ENCODE measurements at regions not wholly inside any gene's neighbourhood (a gene's known extent, or its start where the extent isn't known, plus 50 kb on each side); places are given as distances from the start of the nearest gene placed in this dataset.

- DNase-seq: no peak
Observed at GRCh38 chr3:177973241-177973840, 562.9 kb upstream of the KCNMB2 start.

GRCh38 chr3:177976241-177976640, 560.0 kb upstream of the KCNMB2 start:
- no peak for DNase-seq

GRCh38 chr3:177976866-177977265, 559.4 kb upstream of the KCNMB2 start:
- DNase-seq: no peak

- no peak for DNase-seq
Observed at GRCh38 chr3:177977381-177978158, 558.7 kb upstream of the KCNMB2 start.

GRCh38 chr3:177978946-177979345, 557.3 kb upstream of the KCNMB2 start:
- no peak for DNase-seq

GRCh38 chr3:177979703-177980102, 556.5 kb upstream of the KCNMB2 start:
- DNase-seq: no peak

- DNase-seq: no peak
Observed at GRCh38 chr3:177981576-177981975, 554.7 kb upstream of the KCNMB2 start.

- no peak for DNase-seq
Observed at GRCh38 chr3:177982034-177982433, 554.2 kb upstream of the KCNMB2 start.

GRCh38 chr3:177983320-177983719, 552.9 kb upstream of the KCNMB2 start:
- DNase-seq: no peak

GRCh38 chr3:177992993-177993970, 543.0 kb upstream of the KCNMB2 start:
- no peak for DNase-seq

- no peak for DNase-seq
Observed at GRCh38 chr3:177994976-177995375, 541.3 kb upstream of the KCNMB2 start.

- no peak for DNase-seq
Observed at GRCh38 chr3:177995381-177996085, 540.7 kb upstream of the KCNMB2 start.

GRCh38 chr3:178001670-178002101, 534.5 kb upstream of the KCNMB2 start:
- DNase-seq: no peak

- DNase-seq: no peak
Observed at GRCh38 chr3:178002113-178002512, 534.1 kb upstream of the KCNMB2 start.

GRCh38 chr3:178003756-178004155, 532.5 kb upstream of the KCNMB2 start:
- no peak for DNase-seq

- DNase-seq: no peak
Observed at GRCh38 chr3:178005961-178006360, 530.3 kb upstream of the KCNMB2 start.

- DNase-seq: no peak
Observed at GRCh38 chr3:178010306-178010705, 525.9 kb upstream of the KCNMB2 start.

- DNase-seq: no peak
Observed at GRCh38 chr3:178019645-178020044, 516.6 kb upstream of the KCNMB2 start.

- no peak for DNase-seq
Observed at GRCh38 chr3:178022599-178022998, 513.6 kb upstream of the KCNMB2 start.

GRCh38 chr3:178028933-178029332, 507.3 kb upstream of the KCNMB2 start:
- DNase-seq: no peak

GRCh38 chr3:178036451-178037144, 499.6 kb upstream of the KCNMB2 start:
- DNase-seq: no peak

GRCh38 chr3:178041931-178042330, 494.3 kb upstream of the KCNMB2 start:
- no peak for DNase-seq
